Liver (tissue), 8 donors: ENCODE measurements at regions not wholly inside any gene's neighbourhood (a gene's known extent, or its start where the extent isn't known, plus 50 kb on each side); places are given as distances from the start of the nearest gene placed in this dataset.

Experiments
- DNase-seq: peaks from one replicate; pipeline ENCODE4 v3.0.0-alpha.2; 2017; ENCODE audit warnings: low spot score
- H3K27ac ChIP-seq, 2 donors: one replicate each; pipeline ENCODE4 v1.7.0; 2013; ENCODE audit warnings: inconsistent platforms in 2 of 2, low read length in 2 of 2, control low read depth in 1 of 2, low read depth in 1 of 2, mild to moderate bottlenecking in 1 of 2
- H3K27me3 ChIP-seq, 4 donors: one replicate each; pipeline versions ENCODE4 v1.6.1 to v1.7.0; 2013; ENCODE audit warnings: low read length in 3 of 4, inconsistent platforms in 1 of 4, mild to moderate bottlenecking in 1 of 4, moderate library complexity in 1 of 4; ENCODE audit not compliant: control insufficient read depth in 4 of 4, insufficient read depth in 4 of 4
- H3K36me3 ChIP-seq, 4 donors: one replicate each; pipeline versions ENCODE4 v1.6.1 to v1.7.0; 2013; ENCODE audit warnings: low read length in 3 of 4, mild to moderate bottlenecking in 3 of 4, low read depth in 1 of 4, moderate library complexity in 1 of 4; ENCODE audit not compliant: control insufficient read depth in 4 of 4, insufficient read depth in 3 of 4
- H3K4me1 ChIP-seq, 4 donors: one replicate each; pipeline versions ENCODE4 v1.6.1 to v1.7.0; 2013; ENCODE audit warnings: low read length in 3 of 4, mild to moderate bottlenecking in 3 of 4, moderate library complexity in 1 of 4; ENCODE audit not compliant: control insufficient read depth in 4 of 4, insufficient read depth in 4 of 4
- H3K4me3 ChIP-seq, 3 donors: one replicate each; pipeline versions ENCODE4 v1.6.1 to v1.7.0; 2013; ENCODE audit warnings: low read length in 3 of 3, control low read depth in 1 of 3, low read depth in 1 of 3, mild to moderate bottlenecking in 1 of 3
- H3K9ac ChIP-seq, 2 donors: one replicate each; pipeline ENCODE4 v1.7.0; 2013; ENCODE audit warnings: low read length in 2 of 2, mild to moderate bottlenecking in 2 of 2, moderate library complexity in 2 of 2, control low read depth in 1 of 2, low read depth in 1 of 2
- H3K9me3 ChIP-seq, 4 donors: one replicate each; pipeline versions ENCODE4 v1.6.1 to v1.7.0; 2013; ENCODE audit warnings: low read length in 3 of 4; ENCODE audit not compliant: control insufficient read depth in 4 of 4
- FOXA1 ChIP-seq: IDR thresholded peaks from 2 replicates; pipeline ENCODE4 v1.6.1; 2016; ENCODE audit warnings: antibody characterized with exemption
- FOXA2 ChIP-seq: IDR thresholded peaks from 2 replicates; pipeline ENCODE4 v1.6.1; 2016; ENCODE audit warnings: antibody characterized with exemption
- GABPA ChIP-seq, 2 donors: IDR thresholded peaks in 1 of 2; conservative IDR thresholded peaks in 1 of 2; 2 replicates each; pipeline ENCODE4 v1.6.1; 2016; ENCODE audit warnings: antibody characterized with exemption in 2 of 2, mild to moderate bottlenecking in 1 of 2, moderate library complexity in 1 of 2
- HNF4A ChIP-seq, 2 donors: conservative IDR thresholded peaks; 2 replicates each; pipeline ENCODE4 v1.6.1; 2016; ENCODE audit warnings: antibody characterized with exemption in 2 of 2, mild to moderate bottlenecking in 2 of 2
- HNF4G ChIP-seq: IDR thresholded peaks from 2 replicates; pipeline ENCODE4 v1.6.1; 2016; ENCODE audit warnings: antibody characterized with exemption
- JUND ChIP-seq, 2 donors: IDR thresholded peaks; 2 replicates each; pipeline ENCODE4 v1.6.1; 2016; ENCODE audit warnings: antibody characterized with exemption in 2 of 2
- NR2F2 ChIP-seq: IDR thresholded peaks from 2 replicates; pipeline ENCODE4 v1.6.1; 2016; ENCODE audit warnings: antibody characterized with exemption
- RAD21 ChIP-seq, 2 donors: IDR thresholded peaks; 2 replicates each; pipeline ENCODE4 v1.6.1; 2016; ENCODE audit warnings: antibody characterized with exemption in 2 of 2, mild to moderate bottlenecking in 2 of 2
- RXRA ChIP-seq, 2 donors: IDR thresholded peaks; 2 replicates each; pipeline ENCODE4 v1.6.1; 2017 to 2018; ENCODE audit warnings: antibody characterized with exemption in 2 of 2, mild to moderate bottlenecking in 1 of 2
- SP1 ChIP-seq: IDR thresholded peaks from 2 replicates; pipeline ENCODE4 v1.6.1; 2018; ENCODE audit warnings: antibody characterized with exemption, mild to moderate bottlenecking
- TAF1 ChIP-seq: conservative IDR thresholded peaks from 2 replicates; pipeline ENCODE4 v1.6.1; 2016; ENCODE audit warnings: antibody characterized with exemption, mild to moderate bottlenecking
- YY1 ChIP-seq: IDR thresholded peaks from 2 replicates; pipeline ENCODE4 v1.6.1; 2016; ENCODE audit warnings: antibody characterized with exemption, mild to moderate bottlenecking
- WGBS: extraction: QIAGEN DNeasy Blood & Tissue Kit; methylation state at CpG from one replicate; pipeline ENCODE4 v1.1.7; 2013; 5-methylcytosine and 5-hydroxymethylcytosine counted together
- TF ChIP-seq, protein P1 (sequence below): IDR thresholded peaks from 2 replicates; pipeline ENCODE4 v1.6.1; 2016; ENCODE audit warnings: antibody characterized with exemption
- TF ChIP-seq, protein P2 (sequence below): fragments of 150-350 bp; IDR thresholded peaks from 2 replicates; pipeline ENCODE4 v1.5.1; 2017; ENCODE audit warnings: improper control_type of control experiment, low read depth, low read length; ENCODE audit not compliant: missing input control
- TF ChIP-seq, protein P3 (sequence below): IDR thresholded peaks from 2 replicates; pipeline ENCODE4 v1.6.1; 2016; ENCODE audit warnings: antibody characterized with exemption
- TF ChIP-seq, protein P4 (sequence below): IDR thresholded peaks from 2 replicates; pipeline ENCODE4 v1.6.1; 2016; ENCODE audit warnings: antibody characterized with exemption, mild to moderate bottlenecking
- TF ChIP-seq, protein P5 (sequence below): IDR thresholded peaks from 2 replicates; pipeline ENCODE4 v1.6.1; 2016; ENCODE audit warnings: antibody characterized with exemption
- donor health status: healthy.
- donor health status: healthy.
- donor health status: healthy.
- donor health status: healthy.
- donor health status: healthy.

DNA sequence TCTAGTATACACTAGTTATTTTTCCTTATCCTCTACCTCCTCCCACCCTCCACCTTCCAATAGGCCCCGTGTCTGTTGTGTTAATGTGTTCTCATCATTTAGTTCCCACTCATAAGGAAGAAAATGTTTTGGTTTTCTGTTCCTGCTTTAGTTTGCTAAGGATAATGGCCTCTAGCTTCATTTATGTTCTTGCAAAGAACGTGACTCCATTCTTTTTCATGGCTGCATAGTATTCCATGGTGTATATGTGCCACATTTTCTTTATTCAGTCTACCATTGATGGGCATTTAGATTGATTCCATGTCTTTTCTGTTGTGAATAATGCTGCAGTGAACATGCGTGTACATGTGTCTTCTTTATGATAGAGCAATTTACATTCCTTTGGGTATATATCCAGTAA lies 146.5 kb upstream of the GAS1 start:
- H3K4me1 ChIP-seq, result no peaks in the 10 kb centered on the region
- WGBS, result 92% methylated on average over 3 of the region's 3 CpGs
- no peak for TF ChIP-seq FOXA2
- TF ChIP-seq, protein P1, sequence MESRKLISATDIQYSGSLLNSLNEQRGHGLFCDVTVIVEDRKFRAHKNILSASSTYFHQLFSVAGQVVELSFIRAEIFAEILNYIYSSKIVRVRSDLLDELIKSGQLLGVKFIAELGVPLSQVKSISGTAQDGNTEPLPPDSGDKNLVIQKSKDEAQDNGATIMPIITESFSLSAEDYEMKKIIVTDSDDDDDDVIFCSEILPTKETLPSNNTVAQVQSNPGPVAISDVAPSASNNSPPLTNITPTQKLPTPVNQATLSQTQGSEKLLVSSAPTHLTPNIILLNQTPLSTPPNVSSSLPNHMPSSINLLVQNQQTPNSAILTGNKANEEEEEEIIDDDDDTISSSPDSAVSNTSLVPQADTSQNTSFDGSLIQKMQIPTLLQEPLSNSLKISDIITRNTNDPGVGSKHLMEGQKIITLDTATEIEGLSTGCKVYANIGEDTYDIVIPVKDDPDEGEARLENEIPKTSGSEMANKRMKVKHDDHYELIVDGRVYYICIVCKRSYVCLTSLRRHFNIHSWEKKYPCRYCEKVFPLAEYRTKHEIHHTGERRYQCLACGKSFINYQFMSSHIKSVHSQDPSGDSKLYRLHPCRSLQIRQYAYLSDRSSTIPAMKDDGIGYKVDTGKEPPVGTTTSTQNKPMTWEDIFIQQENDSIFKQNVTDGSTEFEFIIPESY, result no peak
- no peak for TF ChIP-seq FOXA1
- TF ChIP-seq, protein P2, sequence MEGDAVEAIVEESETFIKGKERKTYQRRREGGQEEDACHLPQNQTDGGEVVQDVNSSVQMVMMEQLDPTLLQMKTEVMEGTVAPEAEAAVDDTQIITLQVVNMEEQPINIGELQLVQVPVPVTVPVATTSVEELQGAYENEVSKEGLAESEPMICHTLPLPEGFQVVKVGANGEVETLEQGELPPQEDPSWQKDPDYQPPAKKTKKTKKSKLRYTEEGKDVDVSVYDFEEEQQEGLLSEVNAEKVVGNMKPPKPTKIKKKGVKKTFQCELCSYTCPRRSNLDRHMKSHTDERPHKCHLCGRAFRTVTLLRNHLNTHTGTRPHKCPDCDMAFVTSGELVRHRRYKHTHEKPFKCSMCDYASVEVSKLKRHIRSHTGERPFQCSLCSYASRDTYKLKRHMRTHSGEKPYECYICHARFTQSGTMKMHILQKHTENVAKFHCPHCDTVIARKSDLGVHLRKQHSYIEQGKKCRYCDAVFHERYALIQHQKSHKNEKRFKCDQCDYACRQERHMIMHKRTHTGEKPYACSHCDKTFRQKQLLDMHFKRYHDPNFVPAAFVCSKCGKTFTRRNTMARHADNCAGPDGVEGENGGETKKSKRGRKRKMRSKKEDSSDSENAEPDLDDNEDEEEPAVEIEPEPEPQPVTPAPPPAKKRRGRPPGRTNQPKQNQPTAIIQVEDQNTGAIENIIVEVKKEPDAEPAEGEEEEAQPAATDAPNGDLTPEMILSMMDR, result no peak

DNA sequence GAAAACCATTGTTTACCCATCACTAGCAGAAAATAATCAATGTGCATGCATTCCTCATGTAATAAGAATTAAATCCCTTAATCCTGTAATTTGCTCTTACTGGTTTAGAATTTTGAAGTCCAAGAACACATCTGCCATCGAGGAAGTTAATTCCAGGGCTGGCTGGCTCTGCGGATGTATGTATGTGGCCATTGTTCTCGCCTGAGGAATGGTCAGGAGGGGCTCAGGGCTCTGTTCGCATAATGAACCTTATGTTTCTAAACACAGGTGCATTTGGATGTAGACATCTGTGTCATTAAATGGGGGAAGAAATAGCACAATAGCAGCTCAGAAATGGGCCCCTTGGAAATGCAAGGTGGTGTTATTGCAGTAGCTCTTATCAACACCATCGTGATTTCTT lies 148.6 kb upstream of the GAS1 start:
- peaks cover 0 to 5% (median under 1%) of the 10 kb centered on the region in 4 donors for H3K9me3 ChIP-seq
- H3K4me1 ChIP-seq, result no peaks in the 10 kb centered on the region
- H3K27ac ChIP-seq, result no peak overlapping the region
- 84% methylated on average over 5 of the region's 5 CpGs for WGBS
- H3K36me3 ChIP-seq, result no peaks in the 10 kb centered on the region
- no peaks in the 10 kb centered on the region for H3K27me3 ChIP-seq
- H3K9ac ChIP-seq, result no peak overlapping the region
- TF ChIP-seq HNF4G, result no peak
- TF ChIP-seq, protein P1, result no peak
- no peak for TF ChIP-seq HNF4A (conservative IDR thresholded peaks at IDR 0.05)
- no peak for TF ChIP-seq RXRA (IDR thresholded peaks at IDR 0.05)
- TF ChIP-seq GABPA (IDR thresholded peaks at IDR 0.05 in 1 of 2, conservative IDR thresholded peaks at IDR 0.05 in 1 of 2), result no peak
- no peak for TF ChIP-seq TAF1
- no peak for TF ChIP-seq SP1
- DNase-seq, result no peak
- no peak overlapping the region for H3K4me3 ChIP-seq

More for the DNA sequence above, 146.5 kb upstream of the GAS1 start:
- Histone ChIP-seq H3K36me3 (no peaks in the 10 kb centered on the region), H3K4me3 (no peak overlapping the region), H3K9ac (no peak overlapping the region), H3K27ac (no peak overlapping the region), H3K9me3 (peaks cover 0 to 5% (median under 1%) of the 10 kb centered on the region in 4 donors), H3K27me3 (no peaks in the 10 kb centered on the region)
- DNase-seq, result no peak

DNA sequence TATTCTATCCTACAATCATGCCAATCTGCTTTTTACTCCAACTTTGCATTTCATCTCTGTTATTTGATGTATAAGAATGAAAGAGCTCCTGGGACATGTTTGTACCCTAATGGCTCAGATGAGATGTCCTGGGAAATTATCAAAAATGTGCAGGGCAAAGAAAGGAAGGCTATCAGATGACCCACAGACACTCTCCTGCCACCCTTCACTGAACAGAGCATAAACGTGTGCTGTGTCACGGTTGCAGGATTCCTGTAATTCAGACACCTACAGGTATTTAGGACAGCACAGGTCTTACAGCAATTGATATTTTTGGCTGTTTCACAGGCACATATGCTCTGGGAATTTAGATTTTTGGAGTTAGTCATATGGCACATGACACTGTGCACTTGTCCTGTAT lies 149.2 kb upstream of the GAS1 start:
- H3K4me3 ChIP-seq, result no peak overlapping the region
- peaks cover 0 to 5% (median under 1%) of the 10 kb centered on the region in 4 donors for H3K9me3 ChIP-seq
- H3K27me3 ChIP-seq, result no peaks in the 10 kb centered on the region
- no peak overlapping the region for H3K9ac ChIP-seq
- no peak overlapping the region for H3K27ac ChIP-seq
- H3K36me3 ChIP-seq, result no peaks in the 10 kb centered on the region
- WGBS, result 79% methylated on average over 2 of the region's 2 CpGs
- no peaks in the 10 kb centered on the region for H3K4me1 ChIP-seq
- no peak for DNase-seq
- TF ChIP-seq HNF4G (no peak), FOXA1 (no peak), RAD21 (IDR thresholded peaks at IDR 0.05) (no peak), SP1 (no peak), YY1 (no peak), HNF4A (conservative IDR thresholded peaks at IDR 0.05) (no peak), NR2F2 (no peak), FOXA2 (no peak), JUND (IDR thresholded peaks at IDR 0.05) (no peak), GABPA (IDR thresholded peaks at IDR 0.05 in 1 of 2, conservative IDR thresholded peaks at IDR 0.05 in 1 of 2) (no peak)
- TF ChIP-seq, protein P3, sequence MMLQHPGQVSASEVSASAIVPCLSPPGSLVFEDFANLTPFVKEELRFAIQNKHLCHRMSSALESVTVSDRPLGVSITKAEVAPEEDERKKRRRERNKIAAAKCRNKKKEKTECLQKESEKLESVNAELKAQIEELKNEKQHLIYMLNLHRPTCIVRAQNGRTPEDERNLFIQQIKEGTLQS, result no peak
- TF ChIP-seq, protein P4, sequence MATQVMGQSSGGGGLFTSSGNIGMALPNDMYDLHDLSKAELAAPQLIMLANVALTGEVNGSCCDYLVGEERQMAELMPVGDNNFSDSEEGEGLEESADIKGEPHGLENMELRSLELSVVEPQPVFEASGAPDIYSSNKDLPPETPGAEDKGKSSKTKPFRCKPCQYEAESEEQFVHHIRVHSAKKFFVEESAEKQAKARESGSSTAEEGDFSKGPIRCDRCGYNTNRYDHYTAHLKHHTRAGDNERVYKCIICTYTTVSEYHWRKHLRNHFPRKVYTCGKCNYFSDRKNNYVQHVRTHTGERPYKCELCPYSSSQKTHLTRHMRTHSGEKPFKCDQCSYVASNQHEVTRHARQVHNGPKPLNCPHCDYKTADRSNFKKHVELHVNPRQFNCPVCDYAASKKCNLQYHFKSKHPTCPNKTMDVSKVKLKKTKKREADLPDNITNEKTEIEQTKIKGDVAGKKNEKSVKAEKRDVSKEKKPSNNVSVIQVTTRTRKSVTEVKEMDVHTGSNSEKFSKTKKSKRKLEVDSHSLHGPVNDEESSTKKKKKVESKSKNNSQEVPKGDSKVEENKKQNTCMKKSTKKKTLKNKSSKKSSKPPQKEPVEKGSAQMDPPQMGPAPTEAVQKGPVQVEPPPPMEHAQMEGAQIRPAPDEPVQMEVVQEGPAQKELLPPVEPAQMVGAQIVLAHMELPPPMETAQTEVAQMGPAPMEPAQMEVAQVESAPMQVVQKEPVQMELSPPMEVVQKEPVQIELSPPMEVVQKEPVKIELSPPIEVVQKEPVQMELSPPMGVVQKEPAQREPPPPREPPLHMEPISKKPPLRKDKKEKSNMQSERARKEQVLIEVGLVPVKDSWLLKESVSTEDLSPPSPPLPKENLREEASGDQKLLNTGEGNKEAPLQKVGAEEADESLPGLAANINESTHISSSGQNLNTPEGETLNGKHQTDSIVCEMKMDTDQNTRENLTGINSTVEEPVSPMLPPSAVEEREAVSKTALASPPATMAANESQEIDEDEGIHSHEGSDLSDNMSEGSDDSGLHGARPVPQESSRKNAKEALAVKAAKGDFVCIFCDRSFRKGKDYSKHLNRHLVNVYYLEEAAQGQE, result no peak
- TF ChIP-seq, protein P5, sequence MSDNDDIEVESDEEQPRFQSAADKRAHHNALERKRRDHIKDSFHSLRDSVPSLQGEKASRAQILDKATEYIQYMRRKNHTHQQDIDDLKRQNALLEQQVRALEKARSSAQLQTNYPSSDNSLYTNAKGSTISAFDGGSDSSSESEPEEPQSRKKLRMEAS, result no peak
